RWPE1 (cell line): ENCODE measurements at regions not wholly inside any gene's neighbourhood (a gene's known extent, or its start where the extent isn't known, plus 50 kb on each side); places are given as distances from the start of the nearest gene placed in this dataset.
A peak's percentile ranks its signal among the peaks of the same experiment; 100 is the strongest.

Experiments
- CTCF ChIA-PET: fragments of 350-600 bp; sonication (Branson Sonifier 250); formaldehyde crosslinking; extraction: SDS; loops from one replicate; lab custom pipeline; 2021; lab: Yijun Ruan, JAX
- POLR2A ChIA-PET: fragments of 400-600 bp; formaldehyde crosslinking; extraction: SDS; loops from one replicate; lab custom pipeline; 2020; ENCODE audit warnings: antibody characterized with exemption; ENCODE audit not compliant: low non-redundant PET; lab: Yijun Ruan, JAX
- DNase-seq: peaks from one replicate; pipeline ENCODE4 v3.0.0; 2012; ENCODE audit warnings: low spot score
- H3K27ac ChIP-seq: fragments of 450-650 bp; 2 replicates; pipeline ENCODE4 v1.5.1; 2017
- CTCF ChIP-seq: fragments of 450-650 bp; conservative IDR thresholded peaks from 2 replicates; pipeline ENCODE4 v1.5.1; 2017; ENCODE audit warnings: low read depth, mild to moderate bottlenecking

DNA sequence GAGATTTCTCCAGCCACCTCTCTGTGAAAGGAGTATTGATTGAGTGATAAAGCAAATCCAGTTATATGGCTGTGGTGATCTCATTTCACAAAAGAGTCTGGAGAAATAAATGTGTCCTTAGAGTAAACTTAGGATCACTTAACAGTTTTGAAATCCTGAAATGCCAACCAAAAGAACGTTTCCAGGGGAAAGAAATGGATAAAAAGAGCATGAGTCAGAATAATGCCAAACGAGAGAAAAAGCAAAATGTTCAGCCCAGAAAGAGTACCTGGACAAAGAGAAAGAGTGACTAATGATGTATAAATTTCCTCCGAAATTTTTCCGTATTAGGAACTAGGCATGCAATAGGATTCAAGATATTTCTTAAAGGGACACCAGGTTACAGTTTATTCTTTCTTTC lies 463.1 kb upstream of the CDH10 start:
- POLR2A ChIA-PET = no interaction called here

GRCh38 chr5:25099538-25099937 lies 454.8 kb upstream of the CDH10 start:
- no peak for DNase-seq
- H3K27ac ChIP-seq = no peak overlapping the region
- TF ChIP-seq CTCF = no peak
- ChIA-PET POLR2A (no interaction called here), CTCF (no interaction called here)

More for the DNA sequence above, 463.1 kb upstream of the CDH10 start:
- peak; percentile 54 for DNase-seq
- CTCF ChIA-PET = interaction anchor here (0.6 kb wide), 1 partner anchor 312 kb away, joined by 4 read pairs; no protein-coding TSS in a partner anchor
- H3K27ac ChIP-seq = no peak overlapping the region
- TF ChIP-seq CTCF = no peak

- DNase-seq = no peak
- CTCF ChIA-PET = interaction anchor here (0.6 kb wide), 1 partner anchor 10 kb away, joined by 3 read pairs; no protein-coding TSS in a partner anchor
- no peak overlapping the region for H3K27ac ChIP-seq
- POLR2A ChIA-PET = no interaction called here
- no peak for TF ChIP-seq CTCF
Measured at GRCh38 chr5:25095261-25095660, 450.5 kb upstream of the CDH10 start.

- no peak for TF ChIP-seq CTCF
- CTCF ChIA-PET = no interaction called here
- DNase-seq = no peak
- no peak overlapping the region for H3K27ac ChIP-seq
- POLR2A ChIA-PET = no interaction called here
Measured at GRCh38 chr5:25094219-25094618, 449.4 kb upstream of the CDH10 start.

GRCh38 chr5:25091921-25092320 lies 447.1 kb upstream of the CDH10 start:
- peak; percentile 16 for DNase-seq
- ChIA-PET CTCF (no interaction called here), POLR2A (no interaction called here)
- no peak overlapping the region for H3K27ac ChIP-seq
- no peak for TF ChIP-seq CTCF

- TF ChIP-seq CTCF = no peak
- POLR2A ChIA-PET = no interaction called here
Measured at GRCh38 chr5:25090854-25091253, 446.1 kb upstream of the CDH10 start.

More at GRCh38 chr5:25090854-25091253, 446.1 kb upstream of the CDH10 start:
- CTCF ChIA-PET = no interaction called here
- H3K27ac ChIP-seq = no peak overlapping the region
- no peak for DNase-seq
